ENCODE measurements at regions not wholly inside any gene's neighbourhood (a gene's known extent, or its start where the extent isn't known, plus 50 kb on each side); places are given as distances from the start of the nearest gene placed in this dataset.

DNA sequence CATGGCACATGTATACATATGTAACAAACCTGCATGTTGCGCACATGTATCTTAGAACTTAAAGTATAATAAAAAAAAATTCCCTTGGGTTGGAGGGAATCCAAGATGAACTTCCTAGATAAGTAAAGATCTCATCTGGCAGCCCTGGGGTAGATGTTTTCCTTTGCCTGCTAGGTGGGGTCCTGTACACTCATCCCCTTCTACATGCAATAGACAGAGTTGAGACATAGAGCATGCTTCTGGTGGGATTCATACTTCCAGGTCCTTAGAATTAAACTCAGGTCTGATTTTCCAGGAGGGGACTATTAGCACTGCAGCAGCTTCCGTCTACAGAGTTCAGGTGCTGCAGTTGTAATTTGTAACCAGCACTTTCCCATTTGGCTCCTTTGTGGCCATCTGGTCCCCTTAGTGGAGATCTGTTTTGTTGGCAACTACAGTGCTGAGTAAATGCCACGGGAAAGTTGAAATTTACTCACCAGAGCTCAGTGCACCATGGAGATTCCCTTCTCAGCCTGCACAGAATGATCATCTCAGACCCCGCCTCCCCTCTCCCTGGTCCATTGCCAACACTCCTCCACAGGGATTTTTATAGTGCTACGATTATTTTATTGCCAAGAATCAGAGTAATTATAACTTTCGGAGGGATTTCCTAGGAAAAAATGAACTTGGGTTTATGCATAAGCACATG, 220.1 kb upstream of the E2F8 start:
- no peak for DNase-seq

DNA sequence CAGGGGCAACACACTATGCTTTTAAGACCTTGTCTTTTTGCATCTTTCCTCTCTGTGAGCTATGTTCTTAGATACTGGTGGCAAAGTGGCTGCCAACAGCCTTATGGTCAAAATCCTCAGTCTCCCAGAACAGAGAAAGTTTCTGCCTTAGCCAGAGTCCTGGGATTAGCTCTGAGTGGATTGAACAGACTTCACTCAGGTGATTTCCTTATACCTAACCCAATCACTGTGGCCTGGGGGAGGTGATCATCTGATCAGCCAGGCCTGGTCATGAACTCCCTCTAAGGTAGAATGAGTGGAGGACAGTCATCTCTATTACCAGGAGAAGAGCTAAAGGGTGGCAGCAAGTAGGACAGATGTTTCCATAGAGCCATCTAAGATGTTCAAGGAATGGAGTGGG, 218.5 kb upstream of the E2F8 start:
- DNase-seq = no peak

DNA sequence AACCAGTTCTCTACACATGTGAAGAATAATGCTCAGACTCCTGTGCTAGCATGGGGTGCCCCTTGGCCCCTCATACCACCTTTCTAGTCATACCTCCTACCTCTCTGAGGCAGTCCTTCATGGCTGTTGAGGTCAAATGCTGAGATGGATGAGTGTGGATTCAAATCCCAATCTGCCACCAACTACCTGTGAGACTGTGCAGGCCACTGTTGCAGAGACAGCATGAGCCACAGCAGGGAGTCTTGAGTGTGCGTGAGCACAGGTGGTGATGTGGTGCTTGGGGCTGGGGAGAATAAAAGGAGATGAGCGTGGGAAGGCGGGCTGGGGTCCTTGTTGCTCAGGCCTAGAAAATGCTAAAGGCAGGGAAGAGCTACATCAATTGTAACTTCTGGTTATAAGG, 218.0 kb upstream of the E2F8 start:
- no peak for DNase-seq

- no peak for DNase-seq
Measured at GRCh38 chr11:19458231-19458630, 217.5 kb upstream of the E2F8 start.

GRCh38 chr11:19455731-19456130, 215.0 kb upstream of the E2F8 start:
- no peak for DNase-seq

DNA sequence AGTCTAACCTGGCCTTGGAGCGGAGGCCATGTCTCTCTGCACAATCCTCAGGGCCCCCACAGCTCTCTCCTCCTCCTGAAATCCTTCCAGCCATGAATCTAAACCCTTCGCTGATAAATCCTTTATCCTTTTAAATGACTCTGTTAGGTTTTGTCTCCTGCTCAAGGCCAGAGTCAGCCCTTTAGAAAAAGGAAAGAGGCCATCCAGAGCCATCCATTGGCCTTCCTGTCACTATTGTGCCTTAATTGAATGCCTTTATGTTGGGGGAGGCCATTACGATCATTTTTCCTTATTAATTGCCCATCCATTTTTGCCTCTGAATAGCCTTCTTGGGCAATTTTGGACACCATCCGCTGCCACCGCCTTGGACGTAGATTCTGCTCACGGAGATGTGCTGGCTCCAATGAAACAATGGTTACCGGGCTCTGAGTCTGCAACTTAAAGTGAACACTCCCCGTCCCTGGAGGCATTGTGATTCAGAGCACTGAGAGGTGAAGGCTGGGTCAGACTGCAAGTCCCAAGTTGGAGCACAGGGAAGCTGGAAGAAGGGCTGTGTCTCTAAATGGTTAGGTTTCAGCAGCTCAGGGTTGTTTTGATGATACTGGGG, 213.0 kb upstream of the E2F8 start:
- DNase-seq = peak; percentile 52

- DNase-seq = no peak
Measured at GRCh38 chr11:19451609-19452008, 210.9 kb upstream of the E2F8 start.

DNA sequence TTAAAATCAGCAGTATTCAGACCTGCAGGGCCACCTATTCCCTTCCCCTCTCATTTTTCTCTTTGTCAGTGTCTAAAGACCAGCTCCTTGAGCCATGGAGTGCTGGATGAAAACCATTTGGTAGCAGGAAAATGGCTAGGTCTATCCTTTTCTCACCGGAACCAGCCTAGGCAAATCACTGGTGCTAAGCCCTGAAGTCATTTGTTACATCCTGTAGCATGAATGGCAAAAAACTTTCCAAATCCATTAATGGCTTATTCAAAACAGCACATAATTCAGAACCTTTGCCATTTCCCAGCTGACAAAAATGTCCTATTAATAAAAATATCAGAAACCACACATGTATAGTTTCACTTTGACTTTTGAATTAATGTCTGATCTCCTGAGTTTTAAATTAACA, 209.5 kb upstream of the E2F8 start:
- no peak for DNase-seq

- DNase-seq = no peak
Measured at GRCh38 chr11:19448651-19449050, 207.9 kb upstream of the E2F8 start.

DNA sequence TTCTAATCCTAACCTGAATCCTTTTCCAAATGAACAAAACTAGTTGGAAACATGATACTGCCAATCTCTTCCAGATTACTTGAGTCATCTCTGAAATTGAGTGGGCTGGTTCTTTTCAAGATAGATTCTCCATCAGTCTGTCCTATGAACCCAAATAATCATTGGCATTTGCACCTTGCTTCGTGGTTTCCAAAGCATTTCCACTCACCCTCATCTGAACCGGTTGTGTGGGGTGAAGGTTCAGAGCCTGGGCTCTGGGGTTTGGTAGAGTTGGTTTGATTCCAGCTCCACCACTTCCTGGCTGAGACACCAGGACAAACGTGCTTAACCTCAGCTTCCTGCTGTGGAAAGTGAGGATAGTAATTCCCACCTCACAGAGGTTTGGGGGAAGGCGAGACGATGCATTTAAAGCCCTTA, 206.4 kb upstream of the E2F8 start:
- DNase-seq = no peak

- no peak for DNase-seq
Measured at GRCh38 chr11:19445771-19446170, 205.0 kb upstream of the E2F8 start.

DNA sequence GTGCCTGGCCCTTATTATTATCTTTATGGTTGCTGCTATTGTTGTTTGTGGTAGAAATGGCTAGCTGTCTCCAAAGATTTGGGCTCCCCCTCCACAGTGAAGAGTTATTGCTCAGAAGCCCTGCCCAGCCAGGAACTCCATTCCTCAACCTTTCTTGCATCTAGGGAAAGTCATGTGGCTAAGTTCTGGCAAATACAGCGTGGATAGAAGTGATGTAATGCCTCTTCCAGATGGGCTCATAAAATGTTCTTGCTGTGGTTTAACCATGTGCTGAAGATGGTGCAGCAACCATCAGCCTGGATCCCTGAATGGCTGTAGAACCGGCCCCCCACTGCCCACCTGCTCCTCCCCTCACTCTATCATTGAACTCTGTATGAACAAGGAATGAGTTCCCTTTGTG, 203.5 kb upstream of the E2F8 start:
- DNase-seq = no peak

DNA sequence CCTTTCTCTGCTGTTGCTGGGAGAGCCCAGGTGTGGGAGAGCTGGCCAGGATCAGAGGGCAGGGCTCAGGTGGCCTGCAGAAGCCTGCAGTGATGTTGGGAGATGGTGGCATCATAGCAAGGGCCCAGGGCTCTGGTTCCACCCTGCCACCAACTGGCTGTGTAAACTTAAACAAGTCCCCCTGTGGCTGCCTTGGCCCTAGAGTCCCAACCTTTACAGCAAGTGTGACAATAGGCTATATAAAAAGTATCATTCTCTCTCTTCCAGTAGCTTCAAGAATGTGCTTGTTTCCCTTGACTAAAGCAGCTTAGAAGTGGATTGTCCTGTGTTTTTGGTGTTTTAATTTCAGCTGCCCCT, 201.8 kb upstream of the E2F8 start:
- no peak for DNase-seq

GRCh38 chr11:19441752-19442553, 201.2 kb upstream of the E2F8 start:
- DNase-seq = peak; percentile 97

DNA sequence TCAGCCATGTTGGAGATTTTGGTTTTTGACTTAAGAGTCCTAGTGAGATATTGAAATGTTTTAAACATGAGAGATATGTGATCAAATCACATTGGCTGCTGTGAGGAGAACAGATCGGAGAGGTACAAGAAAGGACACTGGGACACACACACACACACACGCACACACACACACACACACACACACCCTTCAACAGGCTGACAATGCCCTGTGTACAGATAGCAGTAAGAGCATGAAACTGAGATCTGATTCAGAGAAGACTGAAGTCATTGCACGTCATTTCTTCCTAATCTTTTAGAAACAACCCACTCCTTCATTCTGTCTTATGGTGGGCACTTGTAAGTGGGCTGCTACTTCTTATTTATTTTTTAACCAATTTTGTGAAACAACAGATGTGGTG, 200.5 kb upstream of the E2F8 start:
- no peak for DNase-seq

- DNase-seq = no peak
Measured at GRCh38 chr11:19437760-19438159, 197.0 kb upstream of the E2F8 start.

- no peak for DNase-seq
Measured at GRCh38 chr11:19436932-19437331, 196.2 kb upstream of the E2F8 start.

DNA sequence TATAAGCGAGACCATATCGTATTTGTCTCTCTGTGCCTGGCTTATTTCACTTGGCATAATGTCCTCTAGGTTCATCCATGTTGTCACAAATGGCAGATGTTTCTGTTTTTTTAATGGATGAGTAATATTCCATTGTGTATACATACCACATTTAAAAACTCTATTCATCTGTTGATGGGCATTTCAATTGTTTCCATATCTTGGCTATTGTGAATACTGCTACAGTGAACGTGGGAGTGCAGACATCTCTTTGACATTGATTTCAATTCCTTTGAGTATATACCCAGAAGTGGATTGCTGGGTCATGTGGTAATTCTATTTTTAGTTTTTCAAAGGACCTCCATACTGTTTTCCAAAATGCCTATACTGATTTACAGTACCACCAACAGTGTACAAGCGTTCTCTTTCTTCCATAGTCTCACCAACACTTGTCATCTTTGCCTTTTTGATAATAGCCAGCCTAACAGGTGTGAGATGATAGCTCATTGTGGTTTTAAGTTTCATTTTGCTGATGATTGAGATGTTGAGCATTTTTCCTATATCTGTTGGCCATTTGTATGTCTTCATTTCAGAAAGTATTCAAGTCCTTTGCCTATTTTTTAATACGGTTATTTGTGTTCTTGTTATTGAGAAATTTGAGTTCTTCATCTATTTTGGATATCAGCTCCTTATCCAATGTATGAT, 194.7 kb upstream of the E2F8 start:
- no peak for DNase-seq

- DNase-seq = no peak
Measured at GRCh38 chr11:19433791-19434190, 193.0 kb upstream of the E2F8 start.

GRCh38 chr11:19433367-19433766, 192.6 kb upstream of the E2F8 start:
- DNase-seq = no peak

GRCh38 chr11:19432370-19433061, 191.8 kb upstream of the E2F8 start:
- DNase-seq = peak; percentile 48

GRCh38 chr11:19430754-19431398, 190.1 kb upstream of the E2F8 start:
- DNase-seq = peak; percentile 43

- DNase-seq = no peak
Measured at GRCh38 chr11:19430346-19430745, 189.6 kb upstream of the E2F8 start.

Data from islet precursor cell (in vitro differentiated cells).